K562 (cell line): ENCODE measurements at regions not wholly inside any gene's neighbourhood (a gene's known extent, or its start where the extent isn't known, plus 50 kb on each side); places are given as distances from the start of the nearest gene placed in this dataset.

Experiments
- ATAC-seq: fragments of 200-7000 bp; cut with Tn5 transposase; 3 replicates; pipeline ENCODE4 v1.9.1; 2020; ENCODE audit warnings: moderate library complexity
- BruUV-seq: library from RNA; stranded (reverse); fragments of 400-500 nt; replicated peaks from 2 replicates; lab custom pipeline; 2021; lab: Mats Ljungman, UMichigan
- CTCF ChIA-PET: fragments of 300-600 bp; formaldehyde crosslinking; extraction: SDS; loops from one replicate; lab custom pipeline; 2021; ENCODE audit warnings: low intra/inter-chr PET ratio; lab: Yijun Ruan, JAX
- POLR2A ChIA-PET: fragments of 300-600, 350-650 bp; sonication (Branson Sonifier 250); formaldehyde crosslinking; extraction: SDS; loops from one replicate; lab custom pipeline; 2021; ENCODE audit warnings: antibody characterized with exemption, inconsistent platforms; lab: Yijun Ruan, JAX
- DNase-seq, 4 experiments: peaks; one replicate each; pipeline versions ENCODE4 v3.0.0 to v3.0.0-alpha.2; 2011 to 2018; ENCODE audit warnings: low spot score in 3 of 4, mixed read lengths in 3 of 4; ENCODE audit errors: extremely low read depth in 1 of 4
- FAIRE-seq: peaks from 2 replicates; lab custom pipeline; 2011; peaks lifted over from hg19 to GRCh38; lab: Jason Lieb, UNC
- H2AFZ ChIP-seq: 2 replicates; pipeline ENCODE4 v1.6.0; 2011; ENCODE audit warnings: low read depth, low read length, control low read depth, inconsistent platforms
- H3K27ac ChIP-seq: fragments of 200-600 bp; 3 replicates; pipeline ENCODE4 v1.8.0; 2011; ENCODE audit warnings: low read depth, mild to moderate bottlenecking, control low read depth, inconsistent platforms, low read length, moderate library complexity, mixed read lengths; ENCODE audit errors: extremely low read depth
- H3K27me3 ChIP-seq, 2 experiments: fragments of 300-600 bp in 1 of 2; 2 replicates in 1 of 2; 3 replicates in 1 of 2; pipeline versions ENCODE4 v1.6.0 to v1.8.0; 2011; ENCODE audit warnings: inconsistent platforms in 2 of 2, low read length in 2 of 2, mild to moderate bottlenecking in 1 of 2, mixed read lengths in 1 of 2, moderate library complexity in 1 of 2; ENCODE audit not compliant: control insufficient read depth in 2 of 2, insufficient read depth in 2 of 2
- H3K36me3 ChIP-seq: fragments of 300-600 bp; 3 replicates; pipeline ENCODE4 v1.8.0; 2011; ENCODE audit warnings: mild to moderate bottlenecking, low read length, inconsistent platforms; ENCODE audit not compliant: control insufficient read depth, insufficient read depth
- H3K4me1 ChIP-seq, 2 experiments: fragments of 200-600 bp in 1 of 2; replicated peaks in 1 of 2; 2 replicates in 1 of 2; 3 replicates in 1 of 2; pipeline versions ENCODE4 v1.5.1 to v1.8.0; 2011; ENCODE audit warnings: inconsistent platforms in 2 of 2, low read length in 2 of 2, mild to moderate bottlenecking in 1 of 2, mixed read lengths in 1 of 2, moderate library complexity in 1 of 2; ENCODE audit not compliant: control insufficient read depth in 2 of 2, insufficient read depth in 2 of 2
- H3K4me2 ChIP-seq: 2 replicates; pipeline ENCODE4 v1.6.1; 2011; ENCODE audit warnings: low read length, control low read depth, inconsistent platforms, mixed read lengths; ENCODE audit not compliant: insufficient read depth
- H3K4me3 ChIP-seq: fragments of 200-600 bp; sonication (generic), shearing (Covaris generic); 2 replicates; pipeline ENCODE4 v1.5.1; 2016; ENCODE audit warnings: control low read depth, inconsistent platforms
- H3K79me2 ChIP-seq: fragments of 200-600 bp; 3 replicates; pipeline ENCODE4 v1.8.0; 2011; ENCODE audit warnings: low read length, inconsistent platforms; ENCODE audit not compliant: control insufficient read depth, insufficient read depth
- H3K9ac ChIP-seq, 2 experiments: 2 replicates each; pipeline versions ENCODE4 v1.6.0 to v1.6.1; 2011; ENCODE audit warnings: low read depth in 2 of 2, low read length in 2 of 2, control low read depth in 1 of 2, inconsistent platforms in 1 of 2, mild to moderate bottlenecking in 1 of 2, mixed read lengths in 1 of 2; ENCODE audit not compliant: insufficient read depth in 1 of 2
- H3K9me1 ChIP-seq: one replicate; pipeline ENCODE4 v1.6.0; 2011; ENCODE audit warnings: inconsistent platforms, mild to moderate bottlenecking, low read length, moderate library complexity; ENCODE audit not compliant: control insufficient read depth, insufficient read depth
- H3K9me3 ChIP-seq: replicated peaks from 2 replicates; pipeline ENCODE4 v1.5.1; 2011; ENCODE audit warnings: low read depth, low read length, inconsistent platforms; ENCODE audit not compliant: control insufficient read depth, insufficient read depth
- H4K20me1 ChIP-seq: replicated peaks from 2 replicates; pipeline ENCODE4 v1.6.1; 2011; ENCODE audit warnings: low read length, inconsistent platforms, mixed read lengths; ENCODE audit not compliant: control insufficient read depth, insufficient read depth
- ARID2 ChIP-seq: fragments of 450-650 bp; IDR thresholded peaks from 2 replicates; pipeline ENCODE4 v1.6.1; 2017; ENCODE audit warnings: antibody characterized with exemption, mild to moderate bottlenecking
- JUN ChIP-seq, 2 experiments: sonication (generic) in 1 of 2; formaldehyde crosslinking in 1 of 2; IDR thresholded peaks; 2 replicates each; pipeline versions ENCODE4 v1.6.1 to v1.8.0; 2012 to 2022; ENCODE audit warnings: borderline replicate concordance in 2 of 2, mild to moderate bottlenecking in 2 of 2, improper control_type of control experiment in 1 of 2, low read depth in 1 of 2, low read length in 1 of 2, missing genetic modification reagents in 1 of 2
- MAZ ChIP-seq, 2 experiments: fragments of 450-650 bp in 1 of 2; sonication (generic) in 1 of 2; formaldehyde crosslinking; IDR thresholded peaks in 1 of 2; conservative IDR thresholded peaks in 1 of 2; 2 replicates each; pipeline versions ENCODE4 v1.4.0 to v1.5.0; 2020; ENCODE audit warnings: mild to moderate bottlenecking in 1 of 2, missing genetic modification reagents in 1 of 2
- SAP30 ChIP-seq: fragments of 200-600 bp; sonication (generic); IDR thresholded peaks from 2 replicates; pipeline ENCODE4 v1.6.1; 2012; ENCODE audit warnings: borderline replicate concordance, low read depth, mild to moderate bottlenecking, moderate library complexity, low read length, control low read depth, inconsistent platforms; ENCODE audit not compliant: insufficient read depth, poor library complexity, severe bottlenecking
- ZNF316 ChIP-seq: fragments of 450-650 bp; IDR thresholded peaks from 2 replicates; pipeline ENCODE4 v1.6.1; 2016
- WGBS: fragments of 100-300 bp; shearing (Covaris generic); methylation state at CpG from one replicate; pipeline ENCODE4 v1.1.6; 2016; ENCODE audit warnings: low coverage, mixed read lengths; ENCODE audit not compliant: insufficient coverage; ENCODE audit errors: missing lambda C conversion rate; 5-methylcytosine and 5-hydroxymethylcytosine counted together
- in situ Hi-C: fragments of 300-500 bp; cut with MboI; formaldehyde crosslinking; loops from 4 replicates; pipeline ENCODE4 v1.15.0; 2018; ENCODE audit warnings: inconsistent platforms, mixed read lengths
- intact Hi-C: fragments of 100-400 bp; cut with micrococcal nuclease; formaldehyde crosslinking; loops from 2 replicates; pipeline ENCODE4 v1.14.2; 2022
- TF ChIP-seq, protein P1 (sequence below): fragments of 200-600 bp; sonication (generic); IDR thresholded peaks from one replicate; pipeline ENCODE4 v1.6.1; 2012; ENCODE audit warnings: mild to moderate bottlenecking, low read depth, low read length, inconsistent platforms
- TF ChIP-seq, protein P2 (sequence below): fragments of 200-800 bp; sonication (Bioruptor generic); IDR thresholded peaks from 2 replicates; pipeline ENCODE4 v1.6.1; 2017; ENCODE audit warnings: missing genetic modification characterization, missing compliant biosample characterization

DNA sequence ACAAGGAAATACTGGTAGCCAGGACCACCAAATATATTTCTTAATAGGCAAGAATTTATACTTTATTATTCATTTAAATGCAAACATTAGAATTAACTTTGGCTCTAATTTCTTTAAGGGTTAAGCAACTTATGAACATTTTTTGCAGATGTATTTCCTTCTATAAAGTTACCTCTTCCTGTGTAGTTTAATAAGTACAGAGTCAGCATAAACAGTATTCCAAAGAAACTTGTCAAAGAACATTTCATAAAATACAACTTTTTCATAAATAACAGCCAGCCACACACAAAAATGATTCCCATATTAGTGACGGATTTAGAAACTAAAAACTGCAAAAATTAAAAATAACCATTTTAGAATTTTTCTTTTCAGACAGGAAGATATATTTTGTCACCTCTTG is 723.2 kb downstream of the KCNJ2 start:
- Histone ChIP-seq H3K9me3 (peaks cover 2% of the 10 kb centered on the region; the same call in 1 of the 2 replicates), H3K36me3 (no peaks in the 10 kb centered on the region), H3K4me1 (no peaks in the 10 kb centered on the region), H3K4me2 (no peak overlapping the region), H3K9ac (no peak overlapping the region), H4K20me1 (no peaks in the 10 kb centered on the region), H3K27me3 (no peaks in the 10 kb centered on the region)
- in situ Hi-C loops: no loop called here
- CTCF ChIA-PET: no interaction called here
- FAIRE-seq (no peak), DNase-seq (no peak)
- no peak for TF ChIP-seq JUN (IDR thresholded peaks at IDR 0.05; ENCODE audit: borderline replicate concordance, low read depth, low read length)
- TF ChIP-seq JUN (CRISPR knock-in tag; IDR thresholded peaks at IDR 0.05; ENCODE audit: borderline replicate concordance): no peak
- TF ChIP-seq ARID2: no peak
- 0 out of 2 replicates have a peak, but pooled peaks have one; percentile 19 for TF ChIP-seq ZNF316
- no peak for TF ChIP-seq MAZ (CRISPR knock-in tag; conservative IDR thresholded peaks at IDR 0.05 in 1 of 2, IDR thresholded peaks at IDR 0.05 in 1 of 2)
- TF ChIP-seq, protein P1, sequence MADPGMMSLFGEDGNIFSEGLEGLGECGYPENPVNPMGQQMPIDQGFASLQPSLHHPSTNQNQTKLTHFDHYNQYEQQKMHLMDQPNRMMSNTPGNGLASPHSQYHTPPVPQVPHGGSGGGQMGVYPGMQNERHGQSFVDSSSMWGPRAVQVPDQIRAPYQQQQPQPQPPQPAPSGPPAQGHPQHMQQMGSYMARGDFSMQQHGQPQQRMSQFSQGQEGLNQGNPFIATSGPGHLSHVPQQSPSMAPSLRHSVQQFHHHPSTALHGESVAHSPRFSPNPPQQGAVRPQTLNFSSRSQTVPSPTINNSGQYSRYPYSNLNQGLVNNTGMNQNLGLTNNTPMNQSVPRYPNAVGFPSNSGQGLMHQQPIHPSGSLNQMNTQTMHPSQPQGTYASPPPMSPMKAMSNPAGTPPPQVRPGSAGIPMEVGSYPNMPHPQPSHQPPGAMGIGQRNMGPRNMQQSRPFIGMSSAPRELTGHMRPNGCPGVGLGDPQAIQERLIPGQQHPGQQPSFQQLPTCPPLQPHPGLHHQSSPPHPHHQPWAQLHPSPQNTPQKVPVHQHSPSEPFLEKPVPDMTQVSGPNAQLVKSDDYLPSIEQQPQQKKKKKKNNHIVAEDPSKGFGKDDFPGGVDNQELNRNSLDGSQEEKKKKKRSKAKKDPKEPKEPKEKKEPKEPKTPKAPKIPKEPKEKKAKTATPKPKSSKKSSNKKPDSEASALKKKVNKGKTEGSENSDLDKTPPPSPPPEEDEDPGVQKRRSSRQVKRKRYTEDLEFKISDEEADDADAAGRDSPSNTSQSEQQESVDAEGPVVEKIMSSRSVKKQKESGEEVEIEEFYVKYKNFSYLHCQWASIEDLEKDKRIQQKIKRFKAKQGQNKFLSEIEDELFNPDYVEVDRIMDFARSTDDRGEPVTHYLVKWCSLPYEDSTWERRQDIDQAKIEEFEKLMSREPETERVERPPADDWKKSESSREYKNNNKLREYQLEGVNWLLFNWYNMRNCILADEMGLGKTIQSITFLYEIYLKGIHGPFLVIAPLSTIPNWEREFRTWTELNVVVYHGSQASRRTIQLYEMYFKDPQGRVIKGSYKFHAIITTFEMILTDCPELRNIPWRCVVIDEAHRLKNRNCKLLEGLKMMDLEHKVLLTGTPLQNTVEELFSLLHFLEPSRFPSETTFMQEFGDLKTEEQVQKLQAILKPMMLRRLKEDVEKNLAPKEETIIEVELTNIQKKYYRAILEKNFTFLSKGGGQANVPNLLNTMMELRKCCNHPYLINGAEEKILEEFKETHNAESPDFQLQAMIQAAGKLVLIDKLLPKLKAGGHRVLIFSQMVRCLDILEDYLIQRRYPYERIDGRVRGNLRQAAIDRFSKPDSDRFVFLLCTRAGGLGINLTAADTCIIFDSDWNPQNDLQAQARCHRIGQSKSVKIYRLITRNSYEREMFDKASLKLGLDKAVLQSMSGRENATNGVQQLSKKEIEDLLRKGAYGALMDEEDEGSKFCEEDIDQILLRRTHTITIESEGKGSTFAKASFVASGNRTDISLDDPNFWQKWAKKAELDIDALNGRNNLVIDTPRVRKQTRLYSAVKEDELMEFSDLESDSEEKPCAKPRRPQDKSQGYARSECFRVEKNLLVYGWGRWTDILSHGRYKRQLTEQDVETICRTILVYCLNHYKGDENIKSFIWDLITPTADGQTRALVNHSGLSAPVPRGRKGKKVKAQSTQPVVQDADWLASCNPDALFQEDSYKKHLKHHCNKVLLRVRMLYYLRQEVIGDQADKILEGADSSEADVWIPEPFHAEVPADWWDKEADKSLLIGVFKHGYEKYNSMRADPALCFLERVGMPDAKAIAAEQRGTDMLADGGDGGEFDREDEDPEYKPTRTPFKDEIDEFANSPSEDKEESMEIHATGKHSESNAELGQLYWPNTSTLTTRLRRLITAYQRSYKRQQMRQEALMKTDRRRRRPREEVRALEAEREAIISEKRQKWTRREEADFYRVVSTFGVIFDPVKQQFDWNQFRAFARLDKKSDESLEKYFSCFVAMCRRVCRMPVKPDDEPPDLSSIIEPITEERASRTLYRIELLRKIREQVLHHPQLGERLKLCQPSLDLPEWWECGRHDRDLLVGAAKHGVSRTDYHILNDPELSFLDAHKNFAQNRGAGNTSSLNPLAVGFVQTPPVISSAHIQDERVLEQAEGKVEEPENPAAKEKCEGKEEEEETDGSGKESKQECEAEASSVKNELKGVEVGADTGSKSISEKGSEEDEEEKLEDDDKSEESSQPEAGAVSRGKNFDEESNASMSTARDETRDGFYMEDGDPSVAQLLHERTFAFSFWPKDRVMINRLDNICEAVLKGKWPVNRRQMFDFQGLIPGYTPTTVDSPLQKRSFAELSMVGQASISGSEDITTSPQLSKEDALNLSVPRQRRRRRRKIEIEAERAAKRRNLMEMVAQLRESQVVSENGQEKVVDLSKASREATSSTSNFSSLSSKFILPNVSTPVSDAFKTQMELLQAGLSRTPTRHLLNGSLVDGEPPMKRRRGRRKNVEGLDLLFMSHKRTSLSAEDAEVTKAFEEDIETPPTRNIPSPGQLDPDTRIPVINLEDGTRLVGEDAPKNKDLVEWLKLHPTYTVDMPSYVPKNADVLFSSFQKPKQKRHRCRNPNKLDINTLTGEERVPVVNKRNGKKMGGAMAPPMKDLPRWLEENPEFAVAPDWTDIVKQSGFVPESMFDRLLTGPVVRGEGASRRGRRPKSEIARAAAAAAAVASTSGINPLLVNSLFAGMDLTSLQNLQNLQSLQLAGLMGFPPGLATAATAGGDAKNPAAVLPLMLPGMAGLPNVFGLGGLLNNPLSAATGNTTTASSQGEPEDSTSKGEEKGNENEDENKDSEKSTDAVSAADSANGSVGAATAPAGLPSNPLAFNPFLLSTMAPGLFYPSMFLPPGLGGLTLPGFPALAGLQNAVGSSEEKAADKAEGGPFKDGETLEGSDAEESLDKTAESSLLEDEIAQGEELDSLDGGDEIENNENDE: no peak
- no peak for TF ChIP-seq SAP30
- TF ChIP-seq, protein P2, sequence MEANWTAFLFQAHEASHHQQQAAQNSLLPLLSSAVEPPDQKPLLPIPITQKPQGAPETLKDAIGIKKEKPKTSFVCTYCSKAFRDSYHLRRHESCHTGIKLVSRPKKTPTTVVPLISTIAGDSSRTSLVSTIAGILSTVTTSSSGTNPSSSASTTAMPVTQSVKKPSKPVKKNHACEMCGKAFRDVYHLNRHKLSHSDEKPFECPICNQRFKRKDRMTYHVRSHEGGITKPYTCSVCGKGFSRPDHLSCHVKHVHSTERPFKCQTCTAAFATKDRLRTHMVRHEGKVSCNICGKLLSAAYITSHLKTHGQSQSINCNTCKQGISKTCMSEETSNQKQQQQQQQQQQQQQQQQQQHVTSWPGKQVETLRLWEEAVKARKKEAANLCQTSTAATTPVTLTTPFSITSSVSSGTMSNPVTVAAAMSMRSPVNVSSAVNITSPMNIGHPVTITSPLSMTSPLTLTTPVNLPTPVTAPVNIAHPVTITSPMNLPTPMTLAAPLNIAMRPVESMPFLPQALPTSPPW (CRISPR knock-in tag): no peak
- TF ChIP-seq, all 486 proteins: peak for 1
- Histone ChIP-seq H3K4me3 (no peak overlapping the region), H2AFZ (no peak overlapping the region), H3K27ac (no peak overlapping the region), H3K79me2 (no peaks in the 10 kb centered on the region), H3K9me1 (no peaks in the 10 kb centered on the region)
- no TSS peak for BruUV-seq
- intact Hi-C loops: no loop called here
- WGBS: 0% methylated on average over 1 of the region's 1 CpG
- no peak for ATAC-seq
- POLR2A ChIA-PET: no interaction called here
